VCaP (cell line): ENCODE measurements at regions not wholly inside any gene's neighbourhood (a gene's known extent, or its start where the extent isn't known, plus 50 kb on each side); places are given as distances from the start of the nearest gene placed in this dataset.

ENCODE experiments used
- H3K27ac ChIP-seq: fragments of 450-650 bp; 2 replicates; pipeline ENCODE4 v1.5.1; 2017
- TF ChIP-seq, protein P1 (sequence below): fragments of 450-650 bp; conservative IDR thresholded peaks from 2 replicates; pipeline ENCODE4 v1.5.1; 2017; ENCODE audit warnings: mild to moderate bottlenecking, moderate library complexity

DNA sequence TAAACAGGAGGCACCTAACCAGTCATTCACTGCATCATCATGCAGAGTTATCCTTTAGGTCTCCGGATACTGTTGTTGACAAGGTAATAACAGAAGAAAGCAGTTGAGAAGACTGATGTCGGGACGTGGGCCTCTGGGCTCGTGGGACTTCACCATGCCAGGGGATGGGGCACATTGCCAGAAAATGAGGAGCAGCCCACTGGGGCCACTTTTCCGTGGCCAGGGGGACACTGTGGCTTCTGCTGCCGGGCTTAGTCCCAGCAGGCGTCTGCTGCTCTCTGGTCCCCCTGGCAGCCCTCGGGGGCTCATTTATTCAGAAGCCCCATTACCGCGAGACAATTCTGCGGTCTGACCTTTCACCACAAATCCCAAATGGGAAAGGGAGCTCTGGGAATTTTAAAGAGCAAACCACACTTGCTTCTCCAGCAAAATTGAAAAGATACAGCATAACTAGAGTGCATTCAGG lies 201.2 kb downstream of the DAD1 start:
- TF ChIP-seq, protein P1, sequence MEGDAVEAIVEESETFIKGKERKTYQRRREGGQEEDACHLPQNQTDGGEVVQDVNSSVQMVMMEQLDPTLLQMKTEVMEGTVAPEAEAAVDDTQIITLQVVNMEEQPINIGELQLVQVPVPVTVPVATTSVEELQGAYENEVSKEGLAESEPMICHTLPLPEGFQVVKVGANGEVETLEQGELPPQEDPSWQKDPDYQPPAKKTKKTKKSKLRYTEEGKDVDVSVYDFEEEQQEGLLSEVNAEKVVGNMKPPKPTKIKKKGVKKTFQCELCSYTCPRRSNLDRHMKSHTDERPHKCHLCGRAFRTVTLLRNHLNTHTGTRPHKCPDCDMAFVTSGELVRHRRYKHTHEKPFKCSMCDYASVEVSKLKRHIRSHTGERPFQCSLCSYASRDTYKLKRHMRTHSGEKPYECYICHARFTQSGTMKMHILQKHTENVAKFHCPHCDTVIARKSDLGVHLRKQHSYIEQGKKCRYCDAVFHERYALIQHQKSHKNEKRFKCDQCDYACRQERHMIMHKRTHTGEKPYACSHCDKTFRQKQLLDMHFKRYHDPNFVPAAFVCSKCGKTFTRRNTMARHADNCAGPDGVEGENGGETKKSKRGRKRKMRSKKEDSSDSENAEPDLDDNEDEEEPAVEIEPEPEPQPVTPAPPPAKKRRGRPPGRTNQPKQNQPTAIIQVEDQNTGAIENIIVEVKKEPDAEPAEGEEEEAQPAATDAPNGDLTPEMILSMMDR: peak; percentile 44
- no peak overlapping the region for H3K27ac ChIP-seq

DNA sequence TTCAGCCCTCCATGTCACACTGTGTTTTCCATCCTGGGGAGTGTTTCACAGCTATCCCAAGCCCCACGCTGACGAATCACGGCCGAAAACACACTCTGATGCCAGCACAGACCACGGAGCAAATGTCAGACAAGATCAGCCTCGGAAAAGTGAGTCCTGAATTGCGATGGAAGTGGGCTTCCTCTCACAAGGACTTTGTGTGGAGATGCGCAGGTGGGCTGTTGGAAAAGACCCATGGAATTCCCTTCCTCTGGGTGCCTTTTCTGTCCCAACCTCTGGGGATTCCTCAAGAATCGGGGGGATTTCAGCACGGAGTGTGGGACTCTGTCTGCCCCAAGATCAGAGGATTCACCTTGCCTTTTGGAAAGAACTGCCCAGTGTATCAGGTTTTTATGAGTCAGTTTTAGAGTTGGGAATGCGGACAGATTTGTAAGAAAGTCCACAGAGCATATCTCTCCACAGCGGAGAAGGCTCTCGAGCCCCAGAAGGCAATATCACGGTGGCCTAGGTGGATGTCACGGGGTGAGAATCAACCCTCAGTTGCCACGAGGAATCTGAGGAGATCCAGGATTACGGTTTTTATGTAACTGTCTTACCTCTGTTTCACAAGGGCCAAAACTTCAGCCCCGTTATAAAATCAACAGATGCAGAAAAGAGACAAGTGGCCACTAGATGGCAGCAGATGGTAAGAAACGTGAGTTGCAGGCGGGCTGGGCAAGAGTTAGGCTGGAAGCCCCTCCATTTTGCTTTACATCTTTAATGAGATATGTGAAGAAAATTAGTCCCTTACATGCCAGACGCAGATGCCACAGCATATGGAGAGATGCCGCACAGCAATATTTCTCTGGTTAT lies 201.9 kb downstream of the DAD1 start:
- H3K27ac ChIP-seq: no peak overlapping the region
- TF ChIP-seq, protein P1: peak; percentile 85

DNA sequence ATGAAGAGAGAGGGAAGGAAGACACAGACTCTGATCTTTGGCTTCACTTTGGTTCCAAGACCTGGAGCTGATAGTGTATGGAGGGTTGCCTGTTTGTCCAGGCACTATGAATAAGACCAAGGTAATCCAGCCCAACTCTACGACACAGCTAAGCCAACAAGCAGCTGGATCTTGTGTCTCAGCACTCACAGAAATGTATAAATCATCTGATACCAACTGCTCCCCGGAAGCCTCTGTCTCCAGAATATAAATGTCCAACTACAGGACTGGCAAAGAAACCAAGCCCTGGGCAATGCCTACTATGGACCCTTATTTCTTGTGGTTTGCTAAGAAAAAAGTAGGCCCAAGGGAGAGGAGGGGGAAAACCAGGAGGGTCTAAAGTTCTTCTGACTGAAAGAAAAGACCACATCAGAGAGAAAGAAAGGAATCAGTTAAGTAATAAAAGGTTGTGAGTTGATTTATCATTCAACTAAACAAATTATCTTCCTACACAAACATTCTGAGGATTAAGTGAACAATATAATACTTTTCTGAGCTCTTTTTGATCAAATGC lies 204.0 kb downstream of the DAD1 start:
- H3K27ac ChIP-seq: no peak overlapping the region
- TF ChIP-seq, protein P1: no peak

DNA sequence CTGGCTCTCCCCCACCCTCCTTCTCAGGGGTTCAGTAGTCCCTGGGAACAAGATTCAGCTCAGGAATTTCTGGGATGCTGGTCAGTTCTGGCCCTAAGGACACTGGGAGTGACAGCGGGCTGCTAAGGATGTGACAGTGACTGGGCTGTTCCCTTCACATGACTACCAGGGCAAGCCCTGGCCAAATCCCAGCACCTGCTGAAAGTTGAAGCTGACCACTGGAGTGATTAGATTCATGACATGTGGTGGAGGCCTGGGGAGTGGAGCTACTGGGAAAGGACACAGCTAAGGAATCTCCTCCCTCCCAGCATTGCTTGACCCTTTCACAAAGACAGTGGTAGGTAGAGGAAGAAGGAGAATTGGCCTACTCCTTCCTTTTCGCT lies 204.9 kb downstream of the DAD1 start:
- TF ChIP-seq, protein P1: no peak
- no peak overlapping the region for H3K27ac ChIP-seq

DNA sequence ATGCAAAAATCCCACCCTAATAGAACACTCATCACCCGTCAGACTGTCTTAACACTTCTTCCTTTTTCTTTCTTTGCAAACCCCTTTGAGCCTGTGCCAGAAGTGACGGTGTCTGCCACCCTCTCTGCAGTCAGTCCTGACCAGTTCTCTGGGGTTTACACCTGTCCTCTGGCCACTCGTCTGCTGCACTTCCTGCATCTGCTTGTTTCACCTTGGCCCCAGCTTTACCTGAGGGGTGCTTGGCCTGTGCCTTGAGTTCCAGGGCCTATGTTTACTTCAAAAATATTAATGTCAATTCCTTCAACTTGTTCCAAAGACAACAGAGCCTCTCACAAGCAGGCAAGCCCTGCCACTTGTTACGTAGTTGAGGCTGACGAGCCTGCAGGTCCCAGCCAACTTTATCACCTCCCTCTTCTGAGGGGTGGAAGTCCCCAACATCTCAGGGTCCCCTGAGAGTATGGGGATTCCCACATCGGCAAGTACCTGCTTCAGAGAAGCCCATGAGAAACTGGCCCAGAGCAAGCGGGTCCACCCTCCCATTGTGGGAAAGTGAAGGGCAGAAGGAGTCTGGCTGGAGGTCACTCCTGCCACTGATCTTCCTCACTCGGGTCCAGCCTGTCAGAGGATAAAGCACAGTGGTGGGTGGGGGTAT lies 205.4 kb downstream of the DAD1 start:
- TF ChIP-seq, protein P1: no peak
- H3K27ac ChIP-seq: no peak overlapping the region

DNA sequence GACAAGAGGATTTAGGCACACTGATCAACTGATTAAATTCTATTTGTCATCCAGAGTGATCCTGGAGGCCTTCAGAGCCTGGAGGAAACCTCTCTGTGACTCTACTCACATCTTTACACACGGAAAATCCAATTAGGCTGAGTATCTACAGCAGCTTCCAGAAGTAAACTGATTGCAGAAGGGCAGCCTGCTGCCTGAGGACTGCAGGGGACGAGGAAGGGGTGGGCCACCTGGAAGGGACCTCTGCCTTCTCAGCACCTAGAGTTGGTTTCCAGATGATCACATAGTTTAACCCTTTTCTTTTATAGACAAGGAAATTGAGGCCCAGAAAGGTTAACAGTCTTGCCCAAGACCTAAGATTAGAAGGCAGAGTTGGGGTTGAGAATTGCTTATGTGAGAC lies 206.1 kb downstream of the DAD1 start:
- no peak overlapping the region for H3K27ac ChIP-seq
- TF ChIP-seq, protein P1: no peak

DNA sequence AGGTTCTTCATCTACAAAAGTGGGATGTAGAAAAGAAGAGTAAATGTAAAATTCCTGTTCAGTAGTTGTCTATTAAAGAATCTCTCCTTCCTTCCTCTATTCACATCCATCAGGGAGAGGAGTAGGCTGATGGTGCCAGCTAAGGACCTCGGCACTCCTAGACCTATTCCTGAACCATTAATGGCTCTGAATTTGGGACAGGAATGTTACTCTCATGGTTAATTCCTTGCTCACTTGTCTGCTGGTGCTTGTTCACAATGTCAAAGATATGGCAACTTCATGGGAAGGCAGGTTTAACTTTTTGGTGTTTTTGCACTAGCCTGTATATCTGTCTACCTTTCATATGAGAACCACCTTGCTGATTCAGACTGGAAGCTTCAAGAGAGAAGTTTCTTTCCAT lies 206.6 kb downstream of the DAD1 start:
- TF ChIP-seq, protein P1: no peak
- H3K27ac ChIP-seq: no peak overlapping the region
